ENCODE measurements at regions not wholly inside any gene's neighbourhood (a gene's known extent, or its start where the extent isn't known, plus 50 kb on each side); places are given as distances from the start of the nearest gene placed in this dataset.

DNA sequence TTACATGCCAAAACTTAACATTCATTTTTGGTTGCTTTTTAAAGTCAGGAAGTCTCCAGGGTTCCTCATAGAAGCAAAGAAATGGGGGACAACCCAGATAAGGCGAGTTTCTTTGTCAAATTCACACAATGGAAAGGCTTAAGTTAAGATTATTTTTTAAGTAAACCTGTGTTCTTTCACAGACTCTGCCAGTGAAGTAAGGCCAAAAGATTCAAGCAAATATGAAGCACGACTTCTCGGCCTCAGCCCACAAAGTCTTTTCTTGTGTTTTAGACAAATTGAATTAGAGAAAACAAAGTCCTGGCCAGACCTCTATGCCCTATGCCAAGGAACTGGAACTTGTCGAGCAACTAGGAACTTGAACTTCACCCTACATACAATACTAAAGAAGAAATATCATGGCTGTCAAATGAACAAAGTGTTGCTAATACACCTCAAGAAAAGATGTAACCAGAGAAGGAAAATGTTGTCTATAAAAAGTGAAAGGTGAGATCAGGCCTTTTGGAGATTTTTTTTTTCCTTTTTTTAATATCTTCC is 540.0 kb upstream of the JARID2 start:
- ChIA-PET CTCF (no interaction called here), POLR2A (no interaction called here)
- TF ChIP-seq E2F5 (CRISPR knock-in tag; IDR thresholded peaks at IDR 0.05): no peak
- TF ChIP-seq RELA (CRISPR knock-in tag; IDR thresholded peaks at IDR 0.05; ENCODE audit: borderline replicate concordance): no peak
- no peak for TF ChIP-seq ZNF263 (CRISPR knock-in tag; IDR thresholded peaks at IDR 0.05; ENCODE audit: low read depth)
- no peak for TF ChIP-seq E2F4 (CRISPR knock-in tag; IDR thresholded peaks at IDR 0.05; ENCODE audit: borderline replicate concordance, low read depth)
- TF ChIP-seq ZNF671 (CRISPR knock-in tag; IDR thresholded peaks at IDR 0.05): no peak
- TF ChIP-seq ZNF396 (CRISPR knock-in tag; IDR thresholded peaks at IDR 0.05; ENCODE audit: borderline replicate concordance): no peak
- no peak for TF ChIP-seq EMX1 (CRISPR knock-in tag; IDR thresholded peaks at IDR 0.05)
- TF ChIP-seq ZBTB43 (CRISPR knock-in tag; IDR thresholded peaks at IDR 0.05): no peak
- no peak for TF ChIP-seq NR1H2 (CRISPR knock-in tag; IDR thresholded peaks at IDR 0.05)
- no peak for TF ChIP-seq ETV6 (CRISPR knock-in tag; IDR thresholded peaks at IDR 0.05)
- TF ChIP-seq, protein P1, sequence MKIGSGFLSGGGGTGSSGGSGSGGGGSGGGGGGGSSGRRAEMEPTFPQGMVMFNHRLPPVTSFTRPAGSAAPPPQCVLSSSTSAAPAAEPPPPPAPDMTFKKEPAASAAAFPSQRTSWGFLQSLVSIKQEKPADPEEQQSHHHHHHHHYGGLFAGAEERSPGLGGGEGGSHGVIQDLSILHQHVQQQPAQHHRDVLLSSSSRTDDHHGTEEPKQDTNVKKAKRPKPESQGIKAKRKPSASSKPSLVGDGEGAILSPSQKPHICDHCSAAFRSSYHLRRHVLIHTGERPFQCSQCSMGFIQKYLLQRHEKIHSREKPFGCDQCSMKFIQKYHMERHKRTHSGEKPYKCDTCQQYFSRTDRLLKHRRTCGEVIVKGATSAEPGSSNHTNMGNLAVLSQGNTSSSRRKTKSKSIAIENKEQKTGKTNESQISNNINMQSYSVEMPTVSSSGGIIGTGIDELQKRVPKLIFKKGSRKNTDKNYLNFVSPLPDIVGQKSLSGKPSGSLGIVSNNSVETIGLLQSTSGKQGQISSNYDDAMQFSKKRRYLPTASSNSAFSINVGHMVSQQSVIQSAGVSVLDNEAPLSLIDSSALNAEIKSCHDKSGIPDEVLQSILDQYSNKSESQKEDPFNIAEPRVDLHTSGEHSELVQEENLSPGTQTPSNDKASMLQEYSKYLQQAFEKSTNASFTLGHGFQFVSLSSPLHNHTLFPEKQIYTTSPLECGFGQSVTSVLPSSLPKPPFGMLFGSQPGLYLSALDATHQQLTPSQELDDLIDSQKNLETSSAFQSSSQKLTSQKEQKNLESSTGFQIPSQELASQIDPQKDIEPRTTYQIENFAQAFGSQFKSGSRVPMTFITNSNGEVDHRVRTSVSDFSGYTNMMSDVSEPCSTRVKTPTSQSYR (CRISPR knock-in tag; IDR thresholded peaks at IDR 0.05): no peak
- TF ChIP-seq CREB1 (CRISPR knock-in tag; IDR thresholded peaks at IDR 0.05): no peak
- TF ChIP-seq, protein P2, sequence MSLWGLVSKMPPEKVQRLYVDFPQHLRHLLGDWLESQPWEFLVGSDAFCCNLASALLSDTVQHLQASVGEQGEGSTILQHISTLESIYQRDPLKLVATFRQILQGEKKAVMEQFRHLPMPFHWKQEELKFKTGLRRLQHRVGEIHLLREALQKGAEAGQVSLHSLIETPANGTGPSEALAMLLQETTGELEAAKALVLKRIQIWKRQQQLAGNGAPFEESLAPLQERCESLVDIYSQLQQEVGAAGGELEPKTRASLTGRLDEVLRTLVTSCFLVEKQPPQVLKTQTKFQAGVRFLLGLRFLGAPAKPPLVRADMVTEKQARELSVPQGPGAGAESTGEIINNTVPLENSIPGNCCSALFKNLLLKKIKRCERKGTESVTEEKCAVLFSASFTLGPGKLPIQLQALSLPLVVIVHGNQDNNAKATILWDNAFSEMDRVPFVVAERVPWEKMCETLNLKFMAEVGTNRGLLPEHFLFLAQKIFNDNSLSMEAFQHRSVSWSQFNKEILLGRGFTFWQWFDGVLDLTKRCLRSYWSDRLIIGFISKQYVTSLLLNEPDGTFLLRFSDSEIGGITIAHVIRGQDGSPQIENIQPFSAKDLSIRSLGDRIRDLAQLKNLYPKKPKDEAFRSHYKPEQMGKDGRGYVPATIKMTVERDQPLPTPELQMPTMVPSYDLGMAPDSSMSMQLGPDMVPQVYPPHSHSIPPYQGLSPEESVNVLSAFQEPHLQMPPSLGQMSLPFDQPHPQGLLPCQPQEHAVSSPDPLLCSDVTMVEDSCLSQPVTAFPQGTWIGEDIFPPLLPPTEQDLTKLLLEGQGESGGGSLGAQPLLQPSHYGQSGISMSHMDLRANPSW (CRISPR knock-in tag; conservative IDR thresholded peaks at IDR 0.05; ENCODE audit: low read depth): no peak
- no peak for TF ChIP-seq HMGXB4 (CRISPR knock-in tag; IDR thresholded peaks at IDR 0.05)
- Mint-ChIP-seq H3K4me3 (no peak overlapping the region), H3K27ac (no peak overlapping the region), H3K27me3 (ENCODE audit: low read depth) (no peaks in the 10 kb centered on the region), H3K36me3 (peaks cover 2% of the 10 kb centered on the region; the same call in 1 of the 2 replicates), H3K9me3 (peaks cover 1% of the 10 kb centered on the region), H3K4me1 (peaks cover 12% of the 10 kb centered on the region)
- DNase-seq (ENCODE audit: low spot score) (no peak), ATAC-seq (no peak)

GRCh38 chr6:14706378-14706929 is 539.4 kb upstream of the JARID2 start:
- no peak for ATAC-seq
- Mint-ChIP-seq H3K4me3 (no peak overlapping the region), H3K27me3 (ENCODE audit: low read depth) (no peaks in the 10 kb centered on the region), H3K9me3 (no peaks in the 10 kb centered on the region), H3K27ac (no peak overlapping the region), H3K36me3 (no peaks in the 10 kb centered on the region), H3K4me1 (peaks cover 16% of the 10 kb centered on the region)
- ChIA-PET CTCF (no interaction called here), POLR2A (no interaction called here)
- no peak for DNase-seq (ENCODE audit: low spot score)
- no peak for TF ChIP-seq NR1H2 (CRISPR knock-in tag; IDR thresholded peaks at IDR 0.05)
- TF ChIP-seq, protein P3, sequence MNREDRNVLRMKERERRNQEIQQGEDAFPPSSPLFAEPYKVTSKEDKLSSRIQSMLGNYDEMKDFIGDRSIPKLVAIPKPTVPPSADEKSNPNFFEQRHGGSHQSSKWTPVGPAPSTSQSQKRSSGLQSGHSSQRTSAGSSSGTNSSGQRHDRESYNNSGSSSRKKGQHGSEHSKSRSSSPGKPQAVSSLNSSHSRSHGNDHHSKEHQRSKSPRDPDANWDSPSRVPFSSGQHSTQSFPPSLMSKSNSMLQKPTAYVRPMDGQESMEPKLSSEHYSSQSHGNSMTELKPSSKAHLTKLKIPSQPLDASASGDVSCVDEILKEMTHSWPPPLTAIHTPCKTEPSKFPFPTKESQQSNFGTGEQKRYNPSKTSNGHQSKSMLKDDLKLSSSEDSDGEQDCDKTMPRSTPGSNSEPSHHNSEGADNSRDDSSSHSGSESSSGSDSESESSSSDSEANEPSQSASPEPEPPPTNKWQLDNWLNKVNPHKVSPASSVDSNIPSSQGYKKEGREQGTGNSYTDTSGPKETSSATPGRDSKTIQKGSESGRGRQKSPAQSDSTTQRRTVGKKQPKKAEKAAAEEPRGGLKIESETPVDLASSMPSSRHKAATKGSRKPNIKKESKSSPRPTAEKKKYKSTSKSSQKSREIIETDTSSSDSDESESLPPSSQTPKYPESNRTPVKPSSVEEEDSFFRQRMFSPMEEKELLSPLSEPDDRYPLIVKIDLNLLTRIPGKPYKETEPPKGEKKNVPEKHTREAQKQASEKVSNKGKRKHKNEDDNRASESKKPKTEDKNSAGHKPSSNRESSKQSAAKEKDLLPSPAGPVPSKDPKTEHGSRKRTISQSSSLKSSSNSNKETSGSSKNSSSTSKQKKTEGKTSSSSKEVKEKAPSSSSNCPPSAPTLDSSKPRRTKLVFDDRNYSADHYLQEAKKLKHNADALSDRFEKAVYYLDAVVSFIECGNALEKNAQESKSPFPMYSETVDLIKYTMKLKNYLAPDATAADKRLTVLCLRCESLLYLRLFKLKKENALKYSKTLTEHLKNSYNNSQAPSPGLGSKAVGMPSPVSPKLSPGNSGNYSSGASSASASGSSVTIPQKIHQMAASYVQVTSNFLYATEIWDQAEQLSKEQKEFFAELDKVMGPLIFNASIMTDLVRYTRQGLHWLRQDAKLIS (CRISPR knock-in tag; IDR thresholded peaks at IDR 0.05; ENCODE audit: borderline replicate concordance): no peak
- no peak for TF ChIP-seq E2F5 (CRISPR knock-in tag; IDR thresholded peaks at IDR 0.05)
- TF ChIP-seq NFATC4 (CRISPR knock-in tag; IDR thresholded peaks at IDR 0.05): no peak
- no peak for TF ChIP-seq IRF2 (CRISPR knock-in tag; IDR thresholded peaks at IDR 0.05; ENCODE audit: borderline replicate concordance, low read depth)
- no peak for TF ChIP-seq ZNF232 (CRISPR knock-in tag; IDR thresholded peaks at IDR 0.05)
- TF ChIP-seq GTF2I (CRISPR knock-in tag; conservative IDR thresholded peaks at IDR 0.05): no peak
- no peak for TF ChIP-seq CREB1 (CRISPR knock-in tag; IDR thresholded peaks at IDR 0.05)
